HEK293 (cell line): ENCODE measurements at regions not wholly inside any gene's neighbourhood (a gene's known extent, or its start where the extent isn't known, plus 50 kb on each side); places are given as distances from the start of the nearest gene placed in this dataset.

ENCODE experiments used
- CTCF ChIA-PET: fragments of 350-600 bp; formaldehyde crosslinking; extraction: SDS; loops from one replicate; lab custom pipeline; 2021; ENCODE audit warnings: antibody characterized with exemption; lab: Yijun Ruan, JAX
- POLR2A ChIA-PET: fragments of 300-600 bp; formaldehyde crosslinking; extraction: SDS; loops from one replicate; lab custom pipeline; 2020; ENCODE audit warnings: antibody characterized with exemption, inconsistent platforms; lab: Yijun Ruan, JAX
- H3K27ac ChIP-seq: fragments of 200-500 bp; sonication (Bioruptor generic); 2 replicates; pipeline ENCODE4 v1.5.1; 2014; ENCODE audit warnings: low read depth, low read length, control low read depth, inconsistent platforms; ENCODE audit errors: extremely low read depth
- H3K36me3 ChIP-seq, 2 experiments: fragments of 200-500 bp in 1 of 2; sonication (Bioruptor generic) in 1 of 2; 1 replicate in 1 of 2; 2 replicates in 1 of 2; pipeline ENCODE4 v1.5.1; 2014 to 2017; ENCODE audit warnings: inconsistent platforms in 2 of 2, low read length in 2 of 2; ENCODE audit not compliant: control insufficient read depth in 2 of 2, insufficient read depth in 1 of 2
- H3K4me1 ChIP-seq: fragments of 200-500 bp; sonication (Bioruptor generic); 2 replicates; pipeline ENCODE4 v1.5.1; 2014; ENCODE audit warnings: mild to moderate bottlenecking, low read length, inconsistent platforms; ENCODE audit not compliant: control insufficient read depth, insufficient read depth
- H3K4me3 ChIP-seq: 2 replicates; pipeline ENCODE4 v1.5.1; 2011; ENCODE audit warnings: low read depth, mild to moderate bottlenecking, control low read depth, low read length, moderate library complexity
- H3K9me3 ChIP-seq: fragments of 200-500 bp; sonication (Bioruptor generic); 2 replicates; pipeline ENCODE4 v1.5.1; 2014; ENCODE audit warnings: low read depth, low read length, inconsistent platforms; ENCODE audit not compliant: control insufficient read depth, insufficient read depth
- GFI1B ChIP-seq: fragments of 450-650 bp; formaldehyde crosslinking; IDR thresholded peaks from 2 replicates; pipeline ENCODE4 v1.5.1; 2016; ENCODE audit warnings: missing biosample characterization, missing genetic modification characterization
- HOXD13 ChIP-seq: sonication (generic); formaldehyde crosslinking; IDR thresholded peaks from 2 replicates; pipeline ENCODE4 v1.8.0; 2022; ENCODE audit warnings: missing genetic modification reagents, borderline replicate concordance
- MZF1 ChIP-seq: fragments of 450-650 bp; formaldehyde crosslinking; IDR thresholded peaks from 2 replicates; pipeline ENCODE4 v1.5.1; 2017; ENCODE audit warnings: missing biosample characterization, missing genetic modification characterization, borderline replicate concordance
- TCF7L2 ChIP-seq: IDR thresholded peaks from 2 replicates; pipeline ENCODE4 v1.6.1; 2011; ENCODE audit warnings: low read depth, mild to moderate bottlenecking, inconsistent platforms, low read length, moderate library complexity, borderline replicate concordance
- TRIM28 ChIP-seq: IDR thresholded peaks from 2 replicates; pipeline ENCODE4 v1.6.1; 2011; ENCODE audit warnings: low read length, control low read depth, borderline replicate concordance
- ZBTB20 ChIP-seq: fragments of 450-650 bp; formaldehyde crosslinking; IDR thresholded peaks from 2 replicates; pipeline ENCODE4 v1.5.1; 2016; ENCODE audit warnings: missing biosample characterization, missing genetic modification characterization
- ZNF10 ChIP-seq: fragments of 450-650 bp; formaldehyde crosslinking; IDR thresholded peaks from 2 replicates; pipeline ENCODE4 v1.5.1; 2017; ENCODE audit warnings: missing biosample characterization, missing genetic modification characterization
- ZNF214 ChIP-seq: fragments of 450-650 bp; formaldehyde crosslinking; IDR thresholded peaks from 2 replicates; pipeline ENCODE4 v1.5.1; 2017; ENCODE audit warnings: missing biosample characterization, mild to moderate bottlenecking, missing genetic modification characterization, borderline replicate concordance
- ZNF404 ChIP-seq: fragments of 450-650 bp; formaldehyde crosslinking; IDR thresholded peaks from 2 replicates; pipeline ENCODE4 v1.5.1; 2017; ENCODE audit warnings: missing biosample characterization, missing genetic modification characterization
- ZNF416 ChIP-seq: fragments of 450-650 bp; formaldehyde crosslinking; IDR thresholded peaks from 2 replicates; pipeline ENCODE4 v1.5.1; 2016; ENCODE audit warnings: missing biosample characterization, missing genetic modification characterization
- ZNF48 ChIP-seq: fragments of 450-650 bp; formaldehyde crosslinking; IDR thresholded peaks from 2 replicates; pipeline ENCODE4 v1.5.1; 2016; ENCODE audit warnings: missing biosample characterization, missing genetic modification characterization
- ZNF514 ChIP-seq: fragments of 450-650 bp; formaldehyde crosslinking; IDR thresholded peaks from 2 replicates; pipeline ENCODE4 v1.5.1; 2016; ENCODE audit warnings: missing biosample characterization, missing genetic modification characterization
- ZNF544 ChIP-seq: fragments of 450-650 bp; formaldehyde crosslinking; IDR thresholded peaks from 2 replicates; pipeline ENCODE4 v1.5.0; 2017; ENCODE audit warnings: missing biosample characterization, missing genetic modification characterization
- ZNF555 ChIP-seq: fragments of 450-650 bp; formaldehyde crosslinking; conservative IDR thresholded peaks from 2 replicates; pipeline ENCODE4 v1.5.1; 2017; ENCODE audit warnings: missing biosample characterization, mild to moderate bottlenecking, missing genetic modification characterization, inconsistent platforms
- ZNF677 ChIP-seq: fragments of 450-650 bp; IDR thresholded peaks from 2 replicates; pipeline ENCODE4 v1.5.0; 2018; ENCODE audit warnings: missing biosample characterization, mild to moderate bottlenecking, missing genetic modification characterization, moderate library complexity
- ZSCAN23 ChIP-seq: fragments of 450-650 bp; formaldehyde crosslinking; IDR thresholded peaks from 2 replicates; pipeline ENCODE4 v1.5.1; 2016; ENCODE audit warnings: missing biosample characterization, missing genetic modification characterization
- ZSCAN30 ChIP-seq: fragments of 450-650 bp; IDR thresholded peaks from 2 replicates; pipeline ENCODE4 v1.5.1; 2018; ENCODE audit warnings: missing biosample characterization, mild to moderate bottlenecking, missing genetic modification characterization, moderate library complexity
- ZSCAN5A ChIP-seq: fragments of 450-650 bp; formaldehyde crosslinking; IDR thresholded peaks from 2 replicates; pipeline ENCODE4 v1.5.1; 2016; ENCODE audit warnings: missing biosample characterization, missing genetic modification characterization
- TF ChIP-seq, protein P1 (sequence below): fragments of 450-650 bp; formaldehyde crosslinking; IDR thresholded peaks from 2 replicates; pipeline ENCODE4 v1.5.1; 2016; ENCODE audit warnings: missing biosample characterization, missing genetic modification characterization
- TF ChIP-seq, protein P2 (sequence below): fragments of 450-650 bp; formaldehyde crosslinking; IDR thresholded peaks from 2 replicates; pipeline ENCODE4 v1.5.1; 2017; ENCODE audit warnings: missing biosample characterization, missing genetic modification characterization

GRCh38 chr4:59936566-59936965, 1263.6 kb upstream of the ADGRL3 start:
- ChIA-PET CTCF (no interaction called here), POLR2A (no interaction called here)
- H3K4me3 ChIP-seq, result no peak overlapping the region
- no peaks in the 10 kb centered on the region for H3K9me3 ChIP-seq
- H3K36me3 ChIP-seq, result no peaks in the 10 kb centered on the region
- H3K27ac ChIP-seq, result no peak overlapping the region
- no peaks in the 10 kb centered on the region for H3K4me1 ChIP-seq
- TF ChIP-seq ZNF48 (tag by site-specific recombination), result no peak
- TF ChIP-seq ZSCAN5A, result no peak
- no peak for TF ChIP-seq ZNF10
- TF ChIP-seq ZNF544 (tag by site-specific recombination), result no peak

DNA sequence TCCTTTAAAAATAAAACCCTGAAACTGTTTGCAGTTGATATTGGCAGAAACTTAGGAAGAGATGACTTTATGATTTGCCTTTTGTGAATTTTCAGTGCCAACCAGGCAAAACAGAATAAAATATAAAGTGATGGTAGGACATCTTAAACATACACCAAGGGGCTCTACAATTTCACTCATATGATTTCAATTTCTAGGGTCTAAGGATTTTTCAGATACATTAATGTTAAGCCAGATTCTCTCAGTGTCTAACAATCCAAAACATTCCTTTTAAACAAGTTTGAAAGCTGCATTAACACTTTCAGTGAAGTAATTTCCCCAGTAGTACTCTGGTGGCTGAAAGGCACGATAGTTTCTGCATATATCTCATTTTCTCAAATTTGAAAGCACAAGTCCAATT, 1262.0 kb upstream of the ADGRL3 start:
- no peaks in the 10 kb centered on the region for H3K36me3 ChIP-seq
- TF ChIP-seq ZNF404 (tag by site-specific recombination) (no peak), ZNF555 (no peak), ZSCAN30 (tag by site-specific recombination) (no peak), ZNF677 (tag by site-specific recombination) (no peak), ZNF416 (no peak), ZNF48 (tag by site-specific recombination) (no peak), MZF1 (tag by site-specific recombination) (no peak), ZSCAN23 (no peak), GFI1B (tag by site-specific recombination) (no peak), HOXD13 (CRISPR knock-in tag) (no peak), ZBTB20 (no peak), ZNF514 (no peak), TCF7L2 (no peak), TRIM28 (no peak), ZNF214 (tag by site-specific recombination) (no peak)
- TF ChIP-seq, protein P1, sequence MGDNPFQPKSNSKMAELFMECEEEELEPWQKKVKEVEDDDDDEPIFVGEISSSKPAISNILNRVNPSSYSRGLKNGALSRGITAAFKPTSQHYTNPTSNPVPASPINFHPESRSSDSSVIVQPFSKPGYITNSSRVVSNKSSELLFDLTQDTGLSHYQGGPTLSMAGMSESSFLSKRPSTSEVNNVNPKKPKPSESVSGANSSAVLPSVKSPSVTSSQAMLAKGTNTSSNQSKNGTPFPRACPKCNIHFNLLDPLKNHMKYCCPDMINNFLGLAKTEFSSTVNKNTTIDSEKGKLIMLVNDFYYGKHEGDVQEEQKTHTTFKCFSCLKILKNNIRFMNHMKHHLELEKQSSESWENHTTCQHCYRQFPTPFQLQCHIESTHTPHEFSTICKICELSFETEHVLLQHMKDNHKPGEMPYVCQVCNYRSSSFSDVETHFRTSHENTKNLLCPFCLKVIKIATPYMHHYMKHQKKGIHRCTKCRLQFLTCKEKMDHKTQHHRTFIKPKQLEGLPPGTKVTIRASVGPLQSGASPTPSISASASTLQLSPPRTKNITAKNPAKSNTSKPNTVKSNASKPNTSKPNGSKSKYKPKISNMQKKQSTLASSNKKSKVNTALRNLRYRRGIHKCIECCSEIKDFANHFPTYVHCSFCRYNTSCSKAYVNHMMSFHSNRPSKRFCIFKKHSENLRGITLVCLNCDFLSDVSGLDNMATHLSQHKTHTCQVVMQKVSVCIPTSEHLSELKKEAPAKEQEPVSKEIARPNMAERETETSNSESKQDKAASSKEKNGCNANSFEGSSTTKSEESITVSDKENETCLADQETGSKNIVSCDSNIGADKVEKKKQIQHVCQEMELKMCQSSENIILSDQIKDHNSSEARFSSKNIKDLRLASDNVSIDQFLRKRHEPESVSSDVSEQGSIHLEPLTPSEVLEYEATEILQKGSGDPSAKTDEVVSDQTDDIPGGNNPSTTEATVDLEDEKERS (tag by site-specific recombination), result no peak
- TF ChIP-seq, protein P2, sequence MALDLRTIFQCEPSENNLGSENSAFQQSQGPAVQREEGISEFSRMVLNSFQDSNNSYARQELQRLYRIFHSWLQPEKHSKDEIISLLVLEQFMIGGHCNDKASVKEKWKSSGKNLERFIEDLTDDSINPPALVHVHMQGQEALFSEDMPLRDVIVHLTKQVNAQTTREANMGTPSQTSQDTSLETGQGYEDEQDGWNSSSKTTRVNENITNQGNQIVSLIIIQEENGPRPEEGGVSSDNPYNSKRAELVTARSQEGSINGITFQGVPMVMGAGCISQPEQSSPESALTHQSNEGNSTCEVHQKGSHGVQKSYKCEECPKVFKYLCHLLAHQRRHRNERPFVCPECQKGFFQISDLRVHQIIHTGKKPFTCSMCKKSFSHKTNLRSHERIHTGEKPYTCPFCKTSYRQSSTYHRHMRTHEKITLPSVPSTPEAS (tag by site-specific recombination), result no peak
- TF ChIP-seq, all 188 proteins: peak for 0
- no peak overlapping the region for H3K4me3 ChIP-seq
- ChIA-PET CTCF (no interaction called here), POLR2A (no interaction called here)
- no peaks in the 10 kb centered on the region for H3K9me3 ChIP-seq
- H3K27ac ChIP-seq, result no peak overlapping the region
- H3K4me1 ChIP-seq, result no peaks in the 10 kb centered on the region
